Activated CD4-positive, alpha-beta T cell treated with anti-CD3 and anti-CD28 coated beads, Interleukin-2, Interleukin-6, amounts not matched to agents 100 ng/mL and 50 ng/mL, durations not matched to agents 16 hours and 8 hours (primary cell): ENCODE measurements at regions not wholly inside any gene's neighbourhood (a gene's known extent, or its start where the extent isn't known, plus 50 kb on each side); places are given as distances from the start of the nearest gene placed in this dataset.
"Not testable (repeated sequence)": the region's sequence is repeated elsewhere in the genome, so short reads cannot be mapped to it uniquely, and the experiment has no call there.

Experiments used
- DNase-seq: peaks from one replicate; pipeline ENCODE4 v3.0.0-alpha.2; 2020

DNA sequence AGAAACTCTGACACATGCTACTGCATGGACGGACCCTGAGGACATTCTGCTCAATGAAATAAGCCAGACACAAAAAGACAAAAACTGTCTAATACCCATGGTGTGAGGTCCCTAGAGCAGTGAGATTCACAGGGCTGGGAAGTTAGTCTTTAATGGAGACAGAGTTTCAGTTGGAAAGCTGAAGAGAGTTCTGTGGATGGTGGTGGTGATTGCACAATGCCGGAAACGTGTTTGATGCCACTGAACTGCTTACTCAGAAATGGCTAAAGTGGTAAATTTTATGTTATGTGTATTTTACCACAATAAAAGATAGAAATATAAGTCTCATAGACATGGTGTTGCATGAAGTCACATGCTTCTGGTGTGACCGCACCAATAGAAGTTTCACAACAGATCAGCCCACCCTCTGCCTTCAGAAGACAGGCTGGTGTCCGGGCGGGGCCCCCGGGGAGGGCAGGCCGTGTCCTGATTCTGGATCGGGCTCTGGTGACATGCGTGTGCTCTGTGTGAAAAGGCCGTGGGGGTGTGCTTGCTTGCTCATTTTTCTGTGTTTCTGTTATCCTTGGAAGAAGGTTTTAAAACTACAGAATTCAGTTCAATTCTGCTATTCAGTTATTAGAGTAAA, 108.5 kb upstream of the ZNF469 start:
- DNase-seq, result not testable (repeated sequence)

DNA sequence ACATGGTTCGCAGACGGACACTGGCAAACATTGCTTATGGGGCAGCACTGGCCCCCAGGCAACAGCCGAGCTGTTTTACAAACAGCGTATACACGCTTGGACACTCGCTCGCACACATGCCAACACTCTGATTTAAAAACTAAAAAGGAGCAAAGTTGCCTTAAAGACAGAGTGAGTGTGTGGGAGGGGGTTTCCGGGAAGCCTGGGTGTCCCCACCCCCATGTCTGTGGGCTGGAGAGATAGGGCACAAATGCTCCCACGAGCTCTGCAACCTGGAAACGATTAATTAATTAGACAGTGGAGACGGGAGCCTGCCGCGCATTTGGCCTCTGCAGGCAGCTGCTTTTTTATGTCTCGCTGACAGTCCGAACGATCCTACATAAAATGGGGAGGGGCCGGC, 107.9 kb upstream of the ZNF469 start:
- DNase-seq, result no peak

DNA sequence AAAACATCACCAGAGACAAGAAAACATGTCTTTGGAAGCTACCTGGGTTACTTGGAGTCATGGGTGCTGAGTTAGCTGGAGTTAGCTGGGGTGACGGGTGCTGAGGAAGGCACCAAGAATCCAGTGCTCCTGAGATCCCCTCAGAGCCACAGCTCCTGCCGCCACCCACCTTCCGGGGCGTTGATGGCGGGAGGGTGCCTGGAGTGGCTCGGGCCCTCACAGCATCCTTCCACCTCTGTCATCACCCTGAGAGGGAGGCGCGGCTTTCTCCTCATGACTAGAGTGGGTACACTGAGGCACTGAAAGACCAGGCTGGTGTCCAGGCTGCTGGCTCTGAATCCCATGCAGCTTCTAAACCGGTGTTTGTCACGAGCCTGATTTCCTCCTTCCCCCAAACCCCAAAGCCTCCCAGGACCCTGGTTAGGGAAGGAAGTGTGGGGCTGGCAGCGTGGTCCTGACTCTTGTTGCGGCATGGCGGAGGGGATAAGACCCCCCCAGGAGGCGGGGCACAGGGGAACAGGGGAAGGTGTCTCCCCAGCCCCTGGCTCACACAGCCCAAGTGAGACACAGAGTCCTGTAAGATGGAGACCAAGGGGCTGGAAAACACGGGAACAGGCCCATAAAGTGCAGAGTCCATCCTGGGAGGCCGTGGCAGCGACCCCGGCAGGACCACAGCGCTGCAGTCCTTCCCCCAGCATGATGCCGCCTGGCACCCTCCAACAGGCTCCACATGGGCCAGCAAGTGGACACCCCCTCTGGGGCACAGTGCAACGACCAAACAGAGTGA, 107.2 kb upstream of the ZNF469 start:
- not testable (repeated sequence) for DNase-seq

DNA sequence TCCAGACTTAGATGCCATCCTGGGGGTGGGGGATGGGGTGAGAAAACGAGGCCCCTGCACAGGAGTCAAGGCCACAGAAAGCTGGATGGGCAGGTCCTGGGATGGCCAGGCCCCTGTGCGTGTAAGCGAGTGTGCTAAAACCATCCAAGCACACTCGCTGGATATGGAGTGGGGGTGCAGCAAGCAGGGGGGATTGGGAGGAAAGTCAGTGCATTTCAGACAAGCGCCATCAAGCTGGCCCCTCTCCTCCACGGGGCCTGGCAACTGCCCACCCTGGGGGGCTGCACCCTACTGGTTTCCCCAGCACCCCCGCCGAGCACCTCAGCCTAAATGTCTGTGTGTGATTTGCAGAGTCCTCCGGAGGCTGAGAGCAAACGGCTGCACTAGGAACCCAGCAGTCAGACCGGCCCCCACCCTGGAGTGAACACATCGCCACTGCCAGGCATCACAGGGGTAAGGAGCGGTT, 106.6 kb upstream of the ZNF469 start:
- not testable (repeated sequence) for DNase-seq

DNA sequence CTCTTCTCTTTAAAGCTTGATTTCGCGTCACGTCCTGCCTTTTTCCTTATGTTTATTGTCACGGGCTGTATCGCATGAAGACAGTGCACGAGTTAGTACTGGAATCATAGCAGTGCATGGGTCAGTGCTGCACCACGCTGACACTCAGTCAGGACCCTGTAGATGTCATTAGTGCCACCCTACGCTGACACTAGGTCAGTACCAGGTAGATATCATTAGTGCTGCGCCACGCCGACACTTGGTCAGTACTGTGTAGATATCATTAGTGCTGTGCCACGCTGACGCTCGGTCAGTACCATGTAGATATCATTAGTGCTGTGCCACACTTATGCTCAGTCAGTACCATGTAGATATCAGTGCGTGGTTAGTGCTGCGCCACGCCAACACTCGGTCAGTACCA, 106.2 kb upstream of the ZNF469 start:
- no peak for DNase-seq

DNA sequence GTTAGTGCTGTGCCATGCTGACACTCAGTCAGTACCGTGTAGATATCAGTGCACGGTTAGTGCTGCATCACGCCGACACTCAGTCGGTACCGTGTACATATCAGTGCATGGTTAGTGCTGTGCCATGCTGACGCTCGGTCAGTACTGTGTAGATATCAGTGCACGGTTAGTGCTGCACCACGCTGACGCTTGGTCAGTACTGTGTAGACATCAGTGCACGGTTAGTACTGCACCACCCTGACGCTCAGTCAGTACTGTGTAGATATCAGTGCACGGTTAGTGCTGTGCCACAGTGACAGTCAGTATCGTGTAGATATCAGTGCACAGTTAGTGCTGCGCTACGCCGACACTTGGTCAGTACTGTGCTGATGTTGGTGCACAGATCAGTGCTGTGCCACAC, 102.8 kb upstream of the ZNF469 start:
- DNase-seq, result no peak

DNA sequence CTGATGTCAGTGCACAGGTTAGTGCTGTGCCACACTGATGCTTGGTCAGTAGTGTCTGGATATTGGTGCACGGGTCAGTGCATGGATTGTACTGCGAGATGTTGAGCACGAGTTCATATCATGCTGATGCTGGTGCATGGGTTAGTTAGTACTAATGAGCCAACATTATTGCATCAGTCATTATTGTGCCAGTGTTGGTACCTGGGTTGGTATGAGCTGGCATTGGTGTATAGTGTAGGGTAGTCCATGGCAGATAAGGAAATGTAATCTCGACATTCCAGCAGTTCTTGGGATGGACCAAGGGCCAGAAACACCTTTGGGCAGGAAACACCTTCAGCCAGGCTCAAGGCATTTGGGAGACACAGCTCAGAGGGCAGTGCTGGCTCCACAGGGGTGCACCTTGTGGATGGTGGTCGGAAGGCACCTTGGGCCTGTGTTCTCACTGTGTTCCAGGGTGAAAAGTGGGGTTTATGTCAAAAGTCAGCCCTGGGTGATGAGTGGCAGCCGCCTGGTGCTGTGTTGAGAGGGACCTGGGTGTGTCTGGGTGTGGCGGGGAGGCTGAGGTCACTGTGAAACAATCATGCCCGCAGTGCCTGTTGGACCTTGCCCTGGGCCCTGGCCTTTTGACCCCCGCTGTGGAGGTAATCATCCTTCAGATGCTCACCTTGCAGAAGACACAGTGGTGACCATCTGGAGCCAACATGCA, 100.7 kb upstream of the ZNF469 start:
- DNase-seq, result no peak

DNA sequence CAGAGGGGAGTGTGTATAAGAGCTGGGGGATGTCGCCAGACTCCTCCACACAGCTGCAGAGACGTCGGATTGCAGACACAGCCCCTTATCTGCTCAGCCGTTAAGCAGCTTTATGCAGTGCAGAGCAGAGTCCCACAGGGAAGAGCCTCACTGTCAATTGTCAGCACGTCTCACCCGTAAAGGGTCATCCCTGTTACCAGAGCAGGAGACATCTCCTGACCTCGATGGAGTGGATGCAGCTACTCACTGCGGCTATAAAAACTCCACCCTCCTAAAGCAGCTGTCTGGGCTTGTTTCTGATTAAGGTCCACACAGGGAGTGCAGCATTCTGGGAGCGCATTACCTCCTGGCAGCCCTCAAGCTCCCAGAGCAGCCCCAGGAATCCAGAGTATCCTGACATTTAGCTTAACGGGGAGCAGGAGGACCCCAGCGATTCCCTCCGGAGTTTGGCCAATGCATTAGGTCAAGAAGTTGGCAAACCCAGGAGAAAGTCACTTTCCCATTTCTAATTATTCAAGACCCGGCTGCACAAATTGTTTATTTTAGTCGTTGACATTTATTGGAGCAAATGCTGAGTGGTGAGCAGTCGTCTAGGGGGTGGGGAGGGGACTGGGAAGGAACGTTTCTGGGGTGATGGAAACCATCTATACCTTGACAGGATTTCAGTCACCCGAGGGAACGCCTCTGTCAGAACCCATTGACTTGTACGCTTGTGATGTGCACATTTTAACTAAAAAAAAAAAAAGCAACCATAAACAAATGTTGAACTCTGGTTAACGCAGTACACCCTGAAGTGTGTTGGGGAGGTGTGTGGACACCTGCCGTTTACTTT, 100.0 kb upstream of the ZNF469 start:
- DNase-seq, result no peak

DNA sequence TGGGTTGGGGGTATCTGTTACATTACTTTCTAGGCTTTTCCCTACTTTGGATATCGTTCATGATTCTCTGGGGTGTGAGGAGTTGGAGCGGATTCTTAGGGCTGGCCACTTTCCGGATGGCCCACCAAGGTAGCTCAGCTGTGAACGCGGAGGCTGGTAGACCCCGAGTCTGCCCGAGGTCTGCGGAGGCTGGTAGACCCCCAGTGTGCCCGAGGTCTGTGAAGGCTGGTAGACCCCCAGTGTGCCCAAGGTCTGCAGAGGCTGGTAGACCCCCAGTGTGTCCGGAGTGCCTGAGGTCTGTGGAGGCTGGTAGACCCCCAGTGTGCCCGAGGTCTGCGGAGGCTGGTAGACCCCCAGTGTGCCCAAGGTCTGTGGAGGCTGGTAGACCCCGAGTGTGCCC, 99.2 kb upstream of the ZNF469 start:
- DNase-seq, result no peak

DNA sequence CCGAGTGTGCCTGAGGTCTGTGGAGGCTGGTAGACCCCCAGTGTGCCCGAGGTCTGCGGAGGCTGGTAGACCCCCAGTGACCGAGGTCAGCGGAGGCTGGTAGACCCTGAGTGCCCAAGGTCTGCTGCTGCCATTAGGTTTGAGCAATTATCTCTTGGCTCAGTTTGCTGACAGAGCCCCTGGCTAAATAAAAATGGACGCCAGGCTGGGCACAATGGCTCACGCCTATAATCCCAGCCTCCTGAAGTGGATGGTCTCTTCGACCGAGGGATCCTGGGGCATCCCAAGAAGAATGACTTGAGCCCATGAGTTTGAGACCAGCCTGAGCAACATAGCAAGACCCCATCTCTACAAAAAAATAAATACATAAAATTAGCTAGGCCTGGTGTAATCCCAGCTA, 98.7 kb upstream of the ZNF469 start:
- no peak for DNase-seq

DNA sequence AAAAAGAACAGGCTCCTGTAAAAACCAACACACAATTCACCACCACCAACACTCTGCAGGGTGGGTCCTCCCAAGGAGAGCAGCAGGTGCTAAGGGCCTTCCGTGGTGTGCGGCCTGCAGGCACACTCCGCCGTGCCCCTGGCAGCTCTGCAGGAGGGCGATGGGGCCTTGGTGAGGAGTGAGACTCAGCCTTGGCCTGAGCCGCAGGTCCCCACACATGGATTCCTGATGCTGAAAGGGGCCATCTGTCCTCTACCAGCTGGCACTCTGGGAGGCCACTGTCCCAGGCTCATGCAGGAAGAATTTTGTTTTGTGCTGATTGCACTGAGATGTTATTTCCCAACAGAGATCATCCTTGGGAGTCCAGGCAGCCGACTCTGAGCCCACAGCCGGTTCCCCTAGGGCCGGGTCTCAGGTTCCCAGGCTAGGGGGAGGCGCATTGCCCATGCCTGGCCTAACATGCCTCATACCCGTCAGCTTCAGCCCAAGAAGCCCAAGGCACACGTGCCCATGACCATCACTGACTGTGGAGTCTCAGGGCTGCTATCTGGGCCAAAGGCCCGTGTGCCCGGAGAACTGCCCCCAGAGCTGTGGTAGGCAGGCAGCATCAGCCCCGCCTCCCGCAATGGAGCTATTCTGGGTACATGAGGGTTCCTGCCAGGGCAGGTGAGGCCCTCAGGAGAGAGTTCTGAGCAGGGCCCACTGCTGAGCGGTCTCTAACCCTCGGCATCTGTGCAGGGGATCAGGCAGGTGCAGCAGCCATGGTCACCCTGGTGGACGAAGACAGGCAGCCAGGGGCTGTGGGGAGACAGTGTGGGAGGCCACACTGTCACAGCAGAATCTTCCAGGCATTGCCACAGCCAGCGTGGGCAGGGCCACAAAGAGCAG, 97.9 kb upstream of the ZNF469 start:
- no peak for DNase-seq

DNA sequence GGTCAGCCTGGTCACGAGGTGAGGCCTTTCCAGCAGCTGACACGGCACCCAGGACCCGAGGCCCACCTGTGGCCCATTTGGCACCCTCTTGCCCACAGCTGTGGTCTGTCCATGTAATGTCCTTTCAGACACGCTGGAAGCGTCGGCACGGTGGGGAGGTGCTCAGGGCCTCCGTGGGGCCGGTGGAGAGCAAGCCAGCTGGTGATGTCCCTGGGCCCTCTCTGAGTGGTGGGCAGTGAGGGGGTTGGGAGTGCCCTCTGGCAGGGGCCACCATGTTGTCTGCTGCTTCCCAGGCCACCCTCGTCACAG, 97.3 kb upstream of the ZNF469 start:
- no peak for DNase-seq

DNA sequence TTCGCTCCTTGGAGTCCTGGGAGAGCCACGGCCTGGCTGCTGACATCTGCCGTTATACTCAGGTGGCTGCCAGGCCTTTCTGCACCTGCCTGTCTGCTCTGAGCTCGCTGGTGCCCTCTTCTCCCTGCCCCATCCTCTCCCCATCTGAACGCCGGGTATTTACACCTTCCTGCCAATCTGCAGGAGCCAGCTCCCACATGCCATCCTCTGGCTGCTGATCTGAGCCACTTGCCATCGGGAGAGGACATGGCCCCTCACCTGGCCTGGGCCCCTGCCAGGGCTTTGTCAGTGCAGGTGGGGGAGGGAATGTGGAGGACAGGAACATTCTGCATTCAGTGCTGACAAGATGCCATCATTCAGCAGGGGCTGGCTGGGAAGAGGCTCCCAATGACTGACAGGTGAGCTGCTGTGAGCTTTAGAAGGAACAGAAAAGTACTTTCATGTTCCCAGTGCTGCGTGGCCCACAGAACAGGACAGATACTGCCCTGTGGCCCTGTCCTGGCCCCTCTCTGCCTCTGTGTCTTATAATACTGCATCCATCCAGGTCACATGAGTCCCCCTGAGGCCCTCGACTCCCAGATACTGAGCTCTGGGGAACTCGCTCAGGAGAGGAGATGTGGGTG, 96.3 kb upstream of the ZNF469 start:
- no peak for DNase-seq

DNA sequence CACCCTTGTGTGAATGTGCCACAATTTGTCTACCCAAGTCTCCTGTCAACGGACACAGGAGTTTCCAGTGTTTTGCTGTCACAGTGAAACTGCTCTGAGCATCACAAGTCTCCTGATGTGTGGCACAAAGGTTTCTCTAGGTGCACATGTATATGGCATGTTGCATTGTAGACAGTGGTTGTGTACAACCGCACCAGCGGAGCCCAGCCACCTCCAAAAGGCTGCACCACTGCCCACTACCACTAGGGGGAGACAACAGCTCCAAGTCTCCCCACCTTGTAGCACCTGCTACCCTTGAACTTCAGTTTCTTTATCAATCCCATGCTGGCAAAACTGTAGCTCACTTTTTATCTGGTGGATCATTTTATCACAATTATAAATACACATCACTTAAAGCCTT, 95.5 kb upstream of the ZNF469 start:
- DNase-seq, result peak; percentile 36

DNA sequence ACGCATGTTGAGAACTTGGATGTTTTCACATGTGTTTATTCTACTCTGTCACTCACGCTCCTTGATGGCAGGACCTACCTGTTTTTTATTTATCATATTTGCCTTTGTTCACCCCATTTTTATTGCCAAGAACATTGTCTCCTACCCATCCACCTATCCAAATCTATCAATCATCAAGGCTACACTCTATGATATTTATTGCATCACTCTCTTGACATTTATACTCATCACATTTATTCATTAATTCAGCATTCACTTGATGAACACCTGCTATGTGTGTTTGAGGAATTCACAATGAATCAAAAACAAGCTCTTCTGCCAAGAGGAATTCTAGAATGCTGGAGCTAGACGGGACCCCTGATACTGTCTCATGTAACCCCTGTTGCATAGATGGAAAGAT, 94.5 kb upstream of the ZNF469 start:
- no peak for DNase-seq

DNA sequence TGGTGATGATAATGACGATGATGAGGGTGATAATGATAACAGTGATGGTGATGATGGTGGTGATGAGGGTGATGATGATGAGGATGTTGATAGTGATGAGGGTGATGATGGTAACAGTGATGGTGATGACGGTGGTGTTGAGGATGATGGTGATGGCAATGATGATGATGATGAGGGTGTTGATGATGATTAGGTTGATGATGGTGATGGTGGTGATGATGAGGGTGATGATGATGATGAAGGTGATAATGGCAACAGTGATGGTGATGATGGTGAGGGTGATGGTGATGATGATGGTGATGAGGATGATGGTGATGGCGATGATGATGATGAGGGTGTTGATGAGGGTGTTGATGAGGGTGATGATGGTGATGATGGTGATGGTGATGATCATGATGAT, 93.8 kb upstream of the ZNF469 start:
- DNase-seq, result no peak

DNA sequence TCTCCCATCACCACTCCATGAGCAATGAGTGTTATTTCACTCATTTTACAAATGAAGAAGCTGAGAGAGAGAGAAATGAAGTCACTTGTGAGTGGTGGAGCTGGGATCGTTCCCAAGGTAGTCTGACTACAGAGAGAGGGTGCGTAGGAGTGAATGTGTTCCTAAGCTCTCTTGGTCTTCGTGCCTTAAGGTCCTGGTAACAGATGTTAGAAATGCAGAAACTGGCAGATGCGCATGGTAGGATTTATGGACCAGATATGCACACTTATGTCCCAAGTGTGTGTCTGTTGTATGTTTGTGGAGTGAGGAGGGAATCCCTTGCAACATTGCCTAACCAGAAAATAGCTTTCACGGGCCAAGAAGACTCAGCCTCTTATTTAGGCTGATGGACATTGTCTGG, 93.2 kb upstream of the ZNF469 start:
- DNase-seq, result no peak

DNA sequence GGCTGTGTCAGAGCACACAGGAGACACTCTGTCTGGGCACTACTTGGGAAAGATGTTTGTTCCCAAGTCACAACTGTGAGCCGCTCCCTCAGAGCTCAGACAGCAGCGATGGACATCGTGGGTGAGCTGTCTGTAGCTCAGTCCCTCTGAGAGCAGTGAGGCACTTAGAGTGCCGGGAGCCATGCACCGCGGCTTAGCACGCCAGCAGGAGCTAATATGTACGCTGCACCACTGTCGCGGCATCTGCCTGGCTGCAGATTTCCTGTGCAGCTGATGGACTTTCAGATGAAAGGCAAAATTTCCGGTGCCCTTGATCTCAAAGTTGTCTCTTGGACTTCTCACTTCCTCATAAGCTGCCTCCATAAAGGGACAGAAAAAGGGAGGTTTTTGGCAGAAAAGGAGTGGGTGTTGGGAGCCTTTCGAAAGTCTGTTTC, 92.8 kb upstream of the ZNF469 start:
- DNase-seq, result no peak

DNA sequence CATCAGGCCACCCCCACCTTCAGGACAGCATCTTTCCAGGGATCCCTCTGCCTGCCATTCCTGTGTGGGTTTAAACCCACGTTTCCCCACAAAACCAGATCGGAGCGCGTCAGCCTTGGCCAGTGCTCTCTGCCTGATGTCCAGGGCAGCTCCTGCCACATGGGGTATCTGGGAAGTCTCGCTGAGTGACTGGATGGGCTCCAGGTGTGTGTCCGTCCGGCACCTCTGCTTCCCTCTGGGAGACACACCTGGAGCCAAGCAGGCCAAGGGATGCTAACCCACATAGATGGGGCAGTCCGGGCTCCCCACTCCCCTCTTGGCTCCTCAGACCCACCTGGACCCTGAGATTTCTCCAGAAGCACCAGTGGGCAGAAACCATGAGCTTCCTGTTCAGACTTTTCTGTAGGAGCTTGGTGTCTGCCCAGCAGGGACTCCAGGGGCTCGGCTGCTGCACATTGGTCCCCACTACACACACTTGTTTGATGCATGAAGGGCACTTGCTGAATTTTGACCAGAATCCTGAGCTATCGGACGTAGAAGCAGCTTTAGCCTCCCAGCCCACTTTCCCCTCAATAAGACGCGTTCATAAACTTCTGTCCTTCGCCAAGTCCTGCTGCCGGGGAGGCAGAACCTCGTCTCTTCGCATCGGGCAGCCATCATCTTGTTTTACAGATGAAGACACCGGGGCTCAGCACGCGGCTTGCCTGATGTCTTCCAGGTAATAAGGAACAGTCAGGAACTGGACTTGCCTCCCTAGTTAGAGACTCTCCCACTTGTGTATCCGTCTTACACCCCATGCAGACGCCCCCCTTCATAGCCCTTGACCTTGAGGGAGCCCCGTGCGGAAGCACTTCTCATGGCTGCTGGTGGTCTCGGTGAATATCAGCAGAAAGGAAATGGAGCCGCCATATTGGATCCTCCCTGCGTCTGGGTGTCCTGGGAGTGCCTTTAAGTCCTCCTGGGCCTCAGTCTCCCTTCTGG, 91.6 kb upstream of the ZNF469 start:
- DNase-seq, result no peak
